ENCODE measurements at regions not wholly inside any gene's neighbourhood (a gene's known extent, or its start where the extent isn't known, plus 50 kb on each side); places are given as distances from the start of the nearest gene placed in this dataset.
"Not testable (repeated sequence)": the region's sequence is repeated elsewhere in the genome, so short reads cannot be mapped to it uniquely, and the experiment has no call there.

DNA sequence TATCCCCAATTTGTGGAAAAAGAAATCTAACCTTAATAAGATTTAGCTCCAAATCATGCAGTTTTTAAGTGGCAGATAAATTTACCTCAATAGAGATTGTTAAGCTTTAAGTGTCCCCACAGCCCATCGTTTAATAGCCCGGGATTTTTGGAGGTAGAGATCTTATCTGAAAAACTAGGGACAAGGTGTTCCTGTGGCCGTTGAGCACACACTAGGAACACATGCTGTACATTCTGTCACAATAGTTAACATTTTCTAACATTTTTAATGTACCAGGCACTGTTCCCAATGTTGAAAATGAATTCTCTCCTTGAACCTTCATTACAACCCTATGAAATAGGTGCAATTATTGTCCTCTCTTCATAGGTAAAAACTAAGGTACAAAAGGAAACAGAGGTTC lies 85.7 kb upstream of the PLD5 start:
- no peak for DNase-seq

- no peak for DNase-seq
These were observed 81.0 kb upstream of the PLD5 start for GRCh38 chr1:242605521-242605920.

- no peak for DNase-seq
These were observed 77.5 kb upstream of the PLD5 start for GRCh38 chr1:242602001-242602400.

GRCh38 chr1:242593756-242594155 lies 69.3 kb upstream of the PLD5 start:
- not testable (repeated sequence) for DNase-seq

- no peak for DNase-seq
These were observed 61.8 kb upstream of the PLD5 start for GRCh38 chr1:242586360-242586680.

GRCh38 chr1:242585616-242586359 lies 61.3 kb upstream of the PLD5 start:
- DNase-seq: no peak

DNA sequence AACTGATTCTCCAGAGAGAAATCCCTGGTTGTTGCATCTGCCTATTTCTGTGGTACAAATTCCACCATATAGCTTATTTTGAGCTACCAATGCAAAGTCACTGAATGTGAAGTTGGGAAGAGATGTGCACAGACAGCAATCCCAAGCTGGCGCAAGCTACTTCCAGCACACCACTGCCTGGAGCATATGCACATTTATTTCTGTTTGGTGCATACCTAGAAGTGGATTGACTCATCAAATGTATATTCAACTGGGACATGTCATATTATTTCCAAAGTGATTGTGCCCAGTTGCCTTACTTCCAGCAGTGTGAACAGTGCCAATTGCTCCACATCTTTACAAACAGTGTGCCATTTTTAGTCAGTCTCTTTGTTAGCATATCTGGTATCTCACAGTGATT lies 58.2 kb upstream of the PLD5 start:
- no peak for DNase-seq

DNA sequence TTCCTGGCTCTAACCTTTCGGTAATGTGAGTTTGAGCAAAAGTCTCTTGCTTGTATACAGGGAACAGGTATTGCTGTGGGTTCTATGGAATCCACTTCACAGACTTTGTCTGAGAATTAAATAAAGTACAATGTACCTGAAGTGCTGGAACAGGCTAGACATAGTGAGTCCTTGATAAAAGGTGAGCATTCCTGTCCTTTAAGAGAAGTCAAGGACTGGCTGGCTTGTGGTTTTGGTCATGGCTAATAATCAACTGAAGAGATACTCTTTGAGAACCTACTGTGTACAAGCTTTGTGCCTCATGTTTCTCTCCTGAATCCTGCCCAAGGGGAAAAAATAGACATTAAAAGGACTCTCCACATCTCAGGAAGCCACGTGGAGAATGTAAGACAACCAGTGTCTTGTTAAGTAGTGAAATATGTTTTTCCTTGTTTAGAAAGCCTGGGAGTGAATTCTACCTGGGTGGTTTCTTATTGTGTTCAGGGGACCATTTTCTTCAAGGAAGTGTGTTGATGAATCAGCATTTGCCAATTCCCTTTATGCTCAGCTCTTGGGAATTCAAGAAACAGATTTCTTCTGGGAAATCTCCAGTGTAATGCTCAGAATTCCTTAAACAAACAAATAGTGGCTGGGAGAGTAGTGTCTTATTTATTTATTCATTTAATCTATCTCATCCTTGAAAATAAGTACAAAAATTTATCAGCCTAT lies 55.2 kb upstream of the PLD5 start:
- no peak for DNase-seq
